A549 (cell line): ENCODE measurements at regions not wholly inside any gene's neighbourhood (a gene's known extent, or its start where the extent isn't known, plus 50 kb on each side); places are given as distances from the start of the nearest gene placed in this dataset.

Experiments used
- ATAC-seq, 2 experiments: fragments of 200-7000 bp in 1 of 2; fragments of >200 bp in 1 of 2; cut with Nextera tagmentation in 1 of 2; cut with Tn5 transposase in 1 of 2; 3 replicates each; pipeline versions ENCODE4 v1.8.0 to v1.9.1; 2018 to 2020; ENCODE audit warnings: mild to moderate bottlenecking in 1 of 2, moderate library complexity in 1 of 2
- CTCF ChIA-PET: fragments of 300-600 bp; sonication (Branson Sonifier 250); formaldehyde crosslinking; extraction: SDS; loops from one replicate; lab custom pipeline; 2021; ENCODE audit warnings: antibody characterized with exemption, inconsistent platforms; lab: Yijun Ruan, JAX
- POLR2A ChIA-PET: fragments of 350-600 bp; formaldehyde crosslinking; extraction: SDS; loops from one replicate; lab custom pipeline; 2021; ENCODE audit warnings: antibody characterized with exemption, inconsistent platforms; lab: Yijun Ruan, JAX
- DNase-seq, 2 experiments: peaks; one replicate each; pipeline versions ENCODE4 v3.0.0 to v3.0.0-alpha.2; 2011 to 2016; ENCODE audit warnings: low read depth in 1 of 2, low spot score in 1 of 2
- FAIRE-seq: peaks from 2 replicates; lab custom pipeline; 2011; peaks lifted over from hg19 to GRCh38; lab: Jason Lieb, UNC
- H3K27ac ChIP-seq, 2 experiments: fragments of >200 bp; sonication (Bioruptor Twin); formaldehyde crosslinking; 3 replicates each; pipeline ENCODE4 v1.5.1; 2016 to 2017
- H3K4me1 ChIP-seq: fragments of >200 bp; sonication (Bioruptor Twin); formaldehyde crosslinking; 3 replicates; pipeline ENCODE4 v1.6.1; 2016
- H3K4me2 ChIP-seq: fragments of >200 bp; sonication (Bioruptor Twin); formaldehyde crosslinking; 3 replicates; pipeline ENCODE4 v1.6.1; 2016
- H3K4me3 ChIP-seq: fragments of >200 bp; sonication (Bioruptor Twin); formaldehyde crosslinking; 3 replicates; pipeline ENCODE4 v1.5.1; 2016
- H3K9me3 ChIP-seq: fragments of >200 bp; sonication (Bioruptor Twin); formaldehyde crosslinking; 3 replicates; pipeline ENCODE4 v1.6.1; 2016
- BHLHE40 ChIP-seq: IDR thresholded peaks from 2 replicates; pipeline ENCODE4 v1.6.1; 2012; ENCODE audit warnings: low read depth, low read length, inconsistent platforms
- EHMT2 ChIP-seq: fragments of 200-600 bp; sonication (generic); IDR thresholded peaks from 2 replicates; pipeline ENCODE4 v1.6.1; 2016; ENCODE audit warnings: antibody characterized with exemption, low read depth, mild to moderate bottlenecking, moderate library complexity
- EP300 ChIP-seq, 2 experiments: fragments of >200 bp; sonication (Bioruptor Twin); formaldehyde crosslinking; IDR thresholded peaks; 2 replicates in 1 of 2; 3 replicates in 1 of 2; pipeline ENCODE4 v1.6.1; 2016 to 2017
- ESRRA ChIP-seq: fragments of 150-350 bp; IDR thresholded peaks from 2 replicates; pipeline ENCODE4 v1.6.1; 2014; ENCODE audit warnings: mild to moderate bottlenecking, low read length, borderline replicate concordance
- HEYL ChIP-seq: fragments of 250-450 bp; sonication (Bioruptor Pico); IDR thresholded peaks from 2 replicates; pipeline ENCODE4 v1.8.0; 2021; ENCODE audit warnings: mild to moderate bottlenecking, moderate library complexity
- JUN ChIP-seq, 2 experiments: fragments of >200 bp; sonication (Bioruptor Twin); formaldehyde crosslinking; IDR thresholded peaks; 2 replicates in 1 of 2; 3 replicates in 1 of 2; pipeline ENCODE4 v1.6.1; 2016 to 2017
- KDM1A ChIP-seq: fragments of 200-600 bp; sonication (generic); IDR thresholded peaks from 2 replicates; pipeline ENCODE4 v1.6.1; 2016; ENCODE audit warnings: low read depth, mild to moderate bottlenecking
- MAX ChIP-seq: IDR thresholded peaks from 2 replicates; pipeline ENCODE4 v1.6.1; 2012
- NR3C1 ChIP-seq: fragments of >200 bp; sonication (Bioruptor Twin); formaldehyde crosslinking; IDR thresholded peaks from 3 replicates; pipeline ENCODE4 v1.6.1; 2017
- RARB ChIP-seq: fragments of 250-450 bp; sonication (Bioruptor Pico); IDR thresholded peaks from 2 replicates; pipeline ENCODE4 v1.8.0; 2021; ENCODE audit warnings: mild to moderate bottlenecking, moderate library complexity
- TP53 ChIP-seq: fragments of 250-450 bp; sonication (Bioruptor Pico); IDR thresholded peaks from 2 replicates; pipeline ENCODE4 v1.5.0; 2021; ENCODE audit warnings: mild to moderate bottlenecking, moderate library complexity
- ZC3H11A ChIP-seq: fragments of 450-650 bp; IDR thresholded peaks from 2 replicates; pipeline ENCODE4 v1.6.1; 2014; ENCODE audit warnings: antibody characterized with exemption, mild to moderate bottlenecking
- ZFP36 ChIP-seq: fragments of 450-650 bp; IDR thresholded peaks from 2 replicates; pipeline ENCODE4 v1.6.1; 2014; ENCODE audit warnings: borderline replicate concordance; ENCODE audit not compliant: partially characterized antibody
- ZNF302 ChIP-seq: fragments of 250-450 bp; sonication (Bioruptor Pico); IDR thresholded peaks from 2 replicates; pipeline ENCODE4 v1.9.0; 2021; ENCODE audit warnings: inconsistent platforms, mild to moderate bottlenecking, moderate library complexity
- WGBS: methylation state at CpG from one replicate; pipeline ENCODE4 v1.1.6; 2017; ENCODE audit errors: missing lambda C conversion rate; 5-methylcytosine and 5-hydroxymethylcytosine counted together
- TF ChIP-seq, protein P1 (sequence below): fragments of 250-450 bp; sonication (Bioruptor Pico); IDR thresholded peaks from 2 replicates; pipeline ENCODE4 v1.5.0; 2020; ENCODE audit warnings: low read depth, mild to moderate bottlenecking, moderate library complexity
- TF ChIP-seq, protein P2 (sequence below): IDR thresholded peaks from 2 replicates; pipeline ENCODE4 v1.6.1; 2012
- TF ChIP-seq, protein P3 (sequence below): fragments of 250-450 bp; sonication (Bioruptor Pico); IDR thresholded peaks from 2 replicates; pipeline ENCODE4 v1.5.0; 2021; ENCODE audit warnings: mild to moderate bottlenecking, moderate library complexity, borderline replicate concordance

GRCh38 chr14:101137234-101137633 is 233.7 kb upstream of the RTL1 start (continued):
- TF ChIP-seq HEYL (CRISPR knock-in tag): no peak

DNA sequence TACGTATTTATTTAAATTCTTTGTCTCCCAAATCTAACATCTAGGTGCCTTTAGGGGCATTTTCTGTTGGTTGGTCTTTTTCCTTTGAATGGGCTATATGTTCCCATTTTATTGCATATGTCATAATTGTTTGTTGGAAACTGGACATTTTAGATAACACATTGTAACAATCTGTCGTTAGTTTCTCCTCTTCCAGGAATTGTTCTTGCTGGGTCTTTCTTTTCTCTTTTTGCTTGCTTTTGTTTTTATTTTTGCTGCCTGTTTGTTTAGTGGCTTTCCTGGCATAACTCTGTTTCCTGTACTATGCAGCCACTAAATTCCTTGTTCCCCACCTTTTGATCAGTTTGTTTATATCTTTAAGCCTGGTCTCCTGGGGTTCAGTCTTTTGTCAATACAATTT is 244.3 kb upstream of the RTL1 start:
- no peak for ATAC-seq
- FAIRE-seq: no peak
- WGBS: 79% methylated on average over 2 of the region's 2 CpGs
- H3K4me1 ChIP-seq: peaks cover 13% of the 10 kb centered on the region
- no peak overlapping the region for H3K4me3 ChIP-seq
- no peak overlapping the region for H3K27ac ChIP-seq
- H3K9me3 ChIP-seq: peaks cover 13% of the 10 kb centered on the region; the same call in 2 of the 3 replicates
- ChIA-PET POLR2A (no interaction called here), CTCF (no interaction called here)
- no peak for TF ChIP-seq NR3C1
- TF ChIP-seq TP53 (CRISPR knock-in tag): no peak
- TF ChIP-seq, protein P1, sequence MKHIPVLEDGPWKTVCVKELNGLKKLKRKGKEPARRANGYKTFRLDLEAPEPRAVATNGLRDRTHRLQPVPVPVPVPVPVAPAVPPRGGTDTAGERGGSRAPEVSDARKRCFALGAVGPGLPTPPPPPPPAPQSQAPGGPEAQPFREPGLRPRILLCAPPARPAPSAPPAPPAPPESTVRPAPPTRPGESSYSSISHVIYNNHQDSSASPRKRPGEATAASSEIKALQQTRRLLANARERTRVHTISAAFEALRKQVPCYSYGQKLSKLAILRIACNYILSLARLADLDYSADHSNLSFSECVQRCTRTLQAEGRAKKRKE (CRISPR knock-in tag): no peak
- TF ChIP-seq, protein P2, sequence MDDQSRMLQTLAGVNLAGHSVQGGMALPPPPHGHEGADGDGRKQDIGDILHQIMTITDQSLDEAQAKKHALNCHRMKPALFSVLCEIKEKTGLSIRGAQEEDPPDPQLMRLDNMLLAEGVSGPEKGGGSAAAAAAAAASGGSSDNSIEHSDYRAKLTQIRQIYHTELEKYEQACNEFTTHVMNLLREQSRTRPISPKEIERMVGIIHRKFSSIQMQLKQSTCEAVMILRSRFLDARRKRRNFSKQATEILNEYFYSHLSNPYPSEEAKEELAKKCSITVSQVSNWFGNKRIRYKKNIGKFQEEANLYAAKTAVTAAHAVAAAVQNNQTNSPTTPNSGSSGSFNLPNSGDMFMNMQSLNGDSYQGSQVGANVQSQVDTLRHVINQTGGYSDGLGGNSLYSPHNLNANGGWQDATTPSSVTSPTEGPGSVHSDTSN: no peak
- no peak for TF ChIP-seq BHLHE40
- TF ChIP-seq RARB (CRISPR knock-in tag): no peak
- DNase-seq: no peak
- H3K4me2 ChIP-seq: no peak overlapping the region

- ATAC-seq: no peak; a peak in 1 of 6 replicates
- Histone ChIP-seq H3K4me1 (peaks cover 13% of the 10 kb centered on the region), H3K4me3 (no peak overlapping the region), H3K4me2 (no peak overlapping the region), H3K27ac (peak overlapping the region in 1 of 2 experiments; percentile 82; a peak in 2 of 6 replicates), H3K9me3 (peaks cover 13% of the 10 kb centered on the region; the same call in 2 of the 3 replicates)
- DNase-seq: no peak
- TF ChIP-seq JUN (IDR thresholded peaks at IDR 0.05): no peak
- TF ChIP-seq, protein P3, sequence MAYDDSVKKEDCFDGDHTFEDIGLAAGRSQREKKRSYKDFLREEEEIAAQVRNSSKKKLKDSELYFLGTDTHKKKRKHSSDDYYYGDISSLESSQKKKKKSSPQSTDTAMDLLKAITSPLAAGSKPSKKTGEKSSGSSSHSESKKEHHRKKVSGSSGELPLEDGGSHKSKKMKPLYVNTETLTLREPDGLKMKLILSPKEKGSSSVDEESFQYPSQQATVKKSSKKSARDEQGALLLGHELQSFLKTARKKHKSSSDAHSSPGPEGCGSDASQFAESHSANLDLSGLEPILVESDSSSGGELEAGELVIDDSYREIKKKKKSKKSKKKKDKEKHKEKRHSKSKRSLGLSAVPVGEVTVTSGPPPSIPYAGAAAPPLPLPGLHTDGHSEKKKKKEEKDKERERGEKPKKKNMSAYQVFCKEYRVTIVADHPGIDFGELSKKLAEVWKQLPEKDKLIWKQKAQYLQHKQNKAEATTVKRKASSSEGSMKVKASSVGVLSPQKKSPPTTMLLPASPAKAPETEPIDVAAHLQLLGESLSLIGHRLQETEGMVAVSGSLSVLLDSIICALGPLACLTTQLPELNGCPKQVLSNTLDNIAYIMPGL (CRISPR knock-in tag): no peak
- TF ChIP-seq KDM1A: no peak
- no peak for TF ChIP-seq ESRRA
- no peak for TF ChIP-seq ZC3H11A
- no peak for TF ChIP-seq MAX
- TF ChIP-seq ZFP36: no peak
- TF ChIP-seq EP300 (IDR thresholded peaks at IDR 0.05): no peak
- no peak for TF ChIP-seq ZNF302 (CRISPR knock-in tag)
- TF ChIP-seq EHMT2: no peak
- WGBS: 96% methylated on average over 5 of the region's 6 CpGs
- ChIA-PET CTCF (no interaction called here), POLR2A (no interaction called here)
- FAIRE-seq: no peak
Observed at GRCh38 chr14:101150039-101150610, 246.6 kb upstream of the RTL1 start.
